IPS-18a (cell line): ENCODE measurements at regions not wholly inside any gene's neighbourhood (a gene's known extent, or its start where the extent isn't known, plus 50 kb on each side); places are given as distances from the start of the nearest gene placed in this dataset.
"Not testable (repeated sequence)": the region's sequence is repeated elsewhere in the genome, so short reads cannot be mapped to it uniquely, and the experiment has no call there.

ENCODE experiments used
- H3K27ac ChIP-seq: one replicate; pipeline ENCODE4 v1.5.1; 2013; ENCODE audit warnings: low read length
- H3K27me3 ChIP-seq: one replicate; pipeline ENCODE4 v1.6.1; 2013; ENCODE audit warnings: mild to moderate bottlenecking, low read length; ENCODE audit not compliant: control insufficient read depth, insufficient read depth
- H3K36me3 ChIP-seq: one replicate; pipeline ENCODE4 v1.6.1; 2013; ENCODE audit warnings: low read depth, low read length; ENCODE audit not compliant: control insufficient read depth
- H3K4me1 ChIP-seq: one replicate; pipeline ENCODE4 v1.6.1; 2013; ENCODE audit warnings: low read depth, low read length; ENCODE audit not compliant: control insufficient read depth
- H3K4me3 ChIP-seq: one replicate; pipeline ENCODE4 v1.5.1; 2013; ENCODE audit warnings: low read length
- H3K9ac ChIP-seq: one replicate; pipeline ENCODE4 v1.6.1; 2013; ENCODE audit warnings: mild to moderate bottlenecking, low read length, moderate library complexity
- H3K9me3 ChIP-seq: one replicate; pipeline ENCODE4 v1.6.1; 2013; ENCODE audit warnings: low read depth, low read length; ENCODE audit not compliant: control insufficient read depth

DNA sequence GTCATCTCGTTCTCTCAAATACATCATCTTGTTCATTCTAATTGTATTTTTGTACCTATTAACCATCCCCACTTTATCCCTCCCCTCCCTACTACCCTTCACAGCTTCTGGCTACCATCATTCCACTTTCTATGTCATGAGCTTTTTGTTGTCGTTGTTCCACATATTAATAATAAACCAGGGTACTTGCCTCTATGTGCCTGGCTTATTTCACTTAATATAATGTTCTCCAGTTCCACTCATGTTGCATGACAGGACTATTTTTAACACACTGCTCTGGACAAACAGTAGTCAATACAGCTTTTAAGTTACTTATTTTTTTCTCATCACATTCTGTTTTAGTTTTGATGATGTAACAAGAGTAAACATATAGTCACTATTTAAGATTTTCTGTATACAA lies 872.3 kb downstream of the SLITRK1 start:
- H3K27me3 ChIP-seq, result no peaks in the 10 kb centered on the region
- H3K27ac ChIP-seq, result no peak overlapping the region
- H3K9ac ChIP-seq, result no peak overlapping the region
- H3K4me1 ChIP-seq, result no peaks in the 10 kb centered on the region
- no peaks in the 10 kb centered on the region for H3K9me3 ChIP-seq
- no peaks in the 10 kb centered on the region for H3K36me3 ChIP-seq
- no peak overlapping the region for H3K4me3 ChIP-seq

DNA sequence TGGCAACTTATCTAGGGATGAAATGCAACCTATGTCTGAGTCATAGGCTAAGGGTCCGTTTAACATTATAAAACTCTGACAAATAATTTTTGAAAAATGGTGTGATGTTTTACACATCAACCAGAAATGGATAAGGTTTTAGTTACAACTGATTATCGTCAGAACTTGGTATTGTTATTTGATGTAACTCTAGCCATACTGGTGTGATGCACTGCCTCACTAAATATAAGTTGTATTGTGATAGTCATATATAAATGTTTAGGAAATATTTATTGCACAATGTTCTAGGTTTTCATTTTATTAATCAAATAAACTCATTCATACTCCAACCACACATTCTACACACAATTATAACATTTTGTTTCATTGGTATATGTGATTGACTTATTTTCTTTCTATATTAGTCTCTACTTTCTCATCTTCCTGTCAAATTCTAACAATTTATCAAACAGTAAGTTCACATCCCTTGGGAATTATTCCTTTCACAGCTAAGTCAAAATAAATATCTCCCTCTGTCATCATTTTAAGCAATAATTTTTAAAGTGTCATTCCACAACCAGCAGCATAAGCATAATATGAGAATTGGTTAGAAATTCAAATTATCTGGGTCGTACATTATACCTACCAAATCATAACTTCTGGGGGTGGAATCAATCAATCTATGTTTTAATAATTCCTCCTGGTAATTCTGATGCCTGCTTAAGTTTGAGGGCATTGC lies 873.9 kb downstream of the SLITRK1 start:
- no peaks in the 10 kb centered on the region for H3K27me3 ChIP-seq
- H3K4me3 ChIP-seq, result no peak overlapping the region
- no peak overlapping the region for H3K9ac ChIP-seq
- no peak overlapping the region for H3K27ac ChIP-seq
- H3K4me1 ChIP-seq, result no peaks in the 10 kb centered on the region
- H3K36me3 ChIP-seq, result no peaks in the 10 kb centered on the region
- H3K9me3 ChIP-seq, result no peaks in the 10 kb centered on the region

DNA sequence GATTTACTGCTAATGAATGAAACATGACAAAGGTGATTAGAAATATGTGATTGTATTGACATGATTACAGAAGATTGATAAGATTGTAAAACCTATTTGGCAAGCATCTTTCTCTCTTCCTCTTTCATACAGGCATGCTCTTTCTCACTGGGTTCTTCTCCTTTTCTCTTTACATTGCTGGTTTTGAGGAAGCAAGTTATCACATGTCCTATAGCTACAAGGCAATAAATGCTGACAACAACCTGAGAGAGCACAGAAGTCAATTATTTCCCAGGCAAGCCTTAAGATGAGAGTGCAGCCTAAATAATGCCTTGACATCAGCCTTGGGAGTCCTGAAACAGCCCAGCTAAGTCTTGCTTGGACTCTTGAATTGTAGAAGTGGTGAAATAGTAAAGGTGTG lies 875.0 kb downstream of the SLITRK1 start:
- H3K36me3 ChIP-seq, result no peaks in the 10 kb centered on the region
- no peak overlapping the region for H3K4me3 ChIP-seq
- no peak overlapping the region for H3K9ac ChIP-seq
- H3K4me1 ChIP-seq, result no peaks in the 10 kb centered on the region
- H3K9me3 ChIP-seq, result no peaks in the 10 kb centered on the region
- H3K27ac ChIP-seq, result no peak overlapping the region
- no peaks in the 10 kb centered on the region for H3K27me3 ChIP-seq

DNA sequence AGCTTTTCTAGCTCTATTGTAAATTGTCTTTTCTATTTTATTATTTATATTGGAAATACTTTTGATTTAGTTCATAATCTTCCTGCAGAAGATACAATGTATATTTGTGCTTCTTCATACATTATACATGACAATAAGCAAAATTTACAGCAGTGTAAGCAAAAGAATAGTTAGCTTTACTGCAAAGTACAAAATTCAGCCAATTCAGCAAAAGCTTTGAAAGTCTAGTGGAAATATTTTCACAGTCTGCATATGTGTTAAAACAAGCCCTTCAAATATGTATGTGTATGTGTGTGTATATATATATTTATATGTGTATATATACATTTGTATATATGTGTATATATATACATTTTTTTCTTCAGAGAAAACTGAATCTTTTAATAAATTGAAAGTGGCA lies 879.1 kb downstream of the SLITRK1 start:
- no peak overlapping the region for H3K27ac ChIP-seq
- H3K9me3 ChIP-seq, result no peaks in the 10 kb centered on the region
- no peak overlapping the region for H3K9ac ChIP-seq
- H3K4me1 ChIP-seq, result no peaks in the 10 kb centered on the region
- no peak overlapping the region for H3K4me3 ChIP-seq
- no peaks in the 10 kb centered on the region for H3K36me3 ChIP-seq
- H3K27me3 ChIP-seq, result no peaks in the 10 kb centered on the region

DNA sequence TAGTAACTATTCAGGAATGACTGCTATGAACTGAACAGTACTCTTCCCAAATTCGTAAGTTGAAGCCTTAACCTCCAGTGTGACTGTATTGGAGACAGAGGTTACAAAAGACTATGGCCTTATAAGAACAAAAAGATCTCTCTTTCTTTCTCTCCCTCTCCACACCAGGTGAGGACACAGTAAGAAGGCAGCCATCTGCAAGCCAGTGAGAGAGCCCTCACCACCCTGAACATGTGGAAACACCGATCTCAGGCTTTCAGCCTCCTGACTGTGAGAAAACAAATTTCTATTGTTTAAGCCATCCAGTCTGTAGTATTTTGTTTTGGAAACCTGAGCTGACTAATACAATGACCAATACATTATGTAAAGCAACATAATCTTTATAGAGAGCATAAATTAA lies 888.9 kb downstream of the SLITRK1 start:
- Histone ChIP-seq H3K27me3 (no peaks in the 10 kb centered on the region), H3K36me3 (no peaks in the 10 kb centered on the region), H3K27ac (no peak overlapping the region), H3K4me3 (no peak overlapping the region), H3K4me1 (no peaks in the 10 kb centered on the region), H3K9me3 (no peaks in the 10 kb centered on the region), H3K9ac (no peak overlapping the region)

DNA sequence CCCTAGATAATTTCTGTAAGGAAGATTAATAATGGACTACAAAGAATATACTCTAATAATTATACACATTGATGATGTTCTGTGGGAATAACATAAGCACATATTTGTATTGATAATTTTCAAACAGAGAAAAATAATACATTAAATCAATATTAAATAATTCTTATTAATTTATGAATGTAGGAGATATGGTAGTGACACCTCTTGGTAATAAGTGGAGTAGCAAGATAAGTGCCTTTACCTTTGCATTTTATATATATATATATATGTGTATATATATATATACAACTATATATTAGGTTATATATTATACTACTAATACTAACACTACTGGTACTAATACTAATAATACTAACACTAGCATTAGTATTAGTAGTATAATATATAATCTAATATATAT lies 905.8 kb downstream of the SLITRK1 start:
- Histone ChIP-seq H3K9me3 (no peaks in the 10 kb centered on the region), H3K9ac (no peak overlapping the region), H3K4me1 (no peaks in the 10 kb centered on the region), H3K4me3 (no peak overlapping the region), H3K27me3 (no peaks in the 10 kb centered on the region), H3K27ac (no peak overlapping the region), H3K36me3 (no peaks in the 10 kb centered on the region)

DNA sequence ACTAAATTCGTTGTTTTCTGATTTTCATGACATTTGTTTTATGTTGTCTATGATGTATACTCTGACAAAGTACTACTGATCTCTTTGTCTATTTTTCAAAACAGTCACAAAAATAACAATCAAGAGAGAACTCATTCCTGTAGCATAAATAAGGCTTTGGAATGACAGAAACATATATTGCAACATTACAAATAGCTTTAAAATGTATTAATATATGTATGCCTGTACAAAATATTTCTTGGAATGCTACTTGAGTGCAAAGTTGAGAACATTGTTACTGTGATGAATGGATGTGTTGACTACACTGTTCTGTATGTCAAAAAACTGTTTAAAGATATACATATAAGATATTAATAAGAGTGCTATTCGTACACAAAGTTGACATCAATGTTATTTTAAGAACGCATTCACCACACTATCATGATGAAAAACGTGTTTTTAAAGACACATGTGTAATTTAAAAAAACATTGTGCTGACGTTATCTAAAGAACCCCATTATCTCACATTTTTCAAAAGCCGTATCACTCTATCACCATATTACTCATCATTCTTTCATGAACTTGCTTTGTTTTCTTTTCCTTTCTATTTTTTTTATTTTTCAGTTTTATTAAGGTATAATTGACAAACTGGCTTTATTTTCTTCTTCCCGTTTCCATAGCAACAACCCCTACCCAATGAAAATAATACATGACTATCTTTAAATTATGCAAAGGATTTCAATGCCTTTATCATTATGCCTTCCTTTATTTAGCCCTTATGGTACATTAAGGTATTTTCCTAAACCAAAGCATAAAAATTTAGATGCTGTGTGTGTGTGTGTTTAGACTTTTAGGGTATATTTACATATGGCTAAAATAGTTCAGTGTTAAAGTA lies 918.8 kb downstream of the SLITRK1 start:
- Histone ChIP-seq H3K9ac (no peak overlapping the region), H3K4me1 (no peaks in the 10 kb centered on the region), H3K4me3 (no peak overlapping the region), H3K9me3 (no peaks in the 10 kb centered on the region), H3K36me3 (no peaks in the 10 kb centered on the region), H3K27ac (no peak overlapping the region), H3K27me3 (no peaks in the 10 kb centered on the region)

DNA sequence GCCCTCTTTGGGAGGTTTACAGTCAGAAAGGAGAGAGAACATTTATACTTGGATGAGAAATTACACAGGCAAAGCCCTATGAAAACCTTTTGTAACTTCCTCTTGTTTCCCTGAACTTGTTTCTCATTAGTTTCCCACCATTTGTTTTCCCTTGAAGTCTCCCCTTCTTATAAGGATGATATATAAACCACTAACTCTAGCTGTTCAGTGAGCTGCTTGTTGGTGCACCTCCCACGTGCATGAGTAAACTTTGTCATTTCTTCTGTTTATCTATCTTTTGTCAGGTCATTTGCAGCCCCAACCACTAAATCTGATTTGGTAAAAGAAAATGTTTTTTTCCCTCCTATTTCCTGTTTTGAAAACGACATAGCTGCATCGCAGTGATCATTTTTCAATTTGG lies 919.9 kb downstream of the SLITRK1 start:
- Histone ChIP-seq H3K27ac (no peak overlapping the region), H3K9ac (no peak overlapping the region), H3K36me3 (no peaks in the 10 kb centered on the region), H3K27me3 (no peaks in the 10 kb centered on the region), H3K4me3 (no peak overlapping the region), H3K9me3 (no peaks in the 10 kb centered on the region), H3K4me1 (no peaks in the 10 kb centered on the region)

DNA sequence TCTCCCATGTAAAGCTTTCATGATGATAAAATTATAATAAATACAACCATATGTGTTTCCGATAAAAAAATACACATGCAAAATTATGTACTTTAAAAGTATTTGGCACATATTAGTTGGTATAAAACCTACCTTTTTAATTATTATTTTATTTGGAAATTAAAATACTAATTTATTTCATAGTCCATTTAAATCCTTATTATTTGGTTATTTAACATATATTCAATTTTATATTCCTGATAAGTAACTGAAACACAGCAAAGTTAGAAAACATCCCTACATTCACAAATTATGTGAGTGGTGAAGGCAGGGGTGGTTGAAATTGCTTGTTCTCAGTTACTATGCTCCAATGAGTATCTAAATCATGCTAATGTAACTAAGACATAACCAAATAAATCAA lies 920.5 kb downstream of the SLITRK1 start:
- H3K9me3 ChIP-seq, result no peaks in the 10 kb centered on the region
- no peaks in the 10 kb centered on the region for H3K4me1 ChIP-seq

DNA sequence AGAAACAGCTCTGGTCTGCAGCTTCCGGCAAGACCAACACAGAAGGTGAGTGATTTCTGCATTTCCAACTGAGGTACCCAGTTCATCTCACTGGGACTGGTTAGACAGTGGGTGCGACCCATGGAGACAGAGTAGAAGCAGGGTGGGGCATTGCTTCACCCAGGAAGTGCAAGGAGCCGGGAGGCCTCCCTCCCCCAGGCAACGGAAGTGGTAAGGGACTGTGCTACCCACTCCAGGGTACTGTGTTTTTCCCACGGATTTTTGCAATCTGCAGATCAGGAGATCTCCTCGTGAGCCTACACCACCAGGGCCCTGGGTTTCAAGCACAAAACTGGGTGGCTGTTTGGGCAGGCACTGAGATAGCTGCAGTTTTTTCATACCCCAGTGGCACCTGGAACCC lies 929.9 kb downstream of the SLITRK1 start:
- not testable (repeated sequence) for H3K9ac ChIP-seq, H3K4me3 ChIP-seq, H3K27ac ChIP-seq, H3K36me3 ChIP-seq, H3K4me1 ChIP-seq, H3K9me3 ChIP-seq, H3K27me3 ChIP-seq

More for the DNA sequence above, 920.5 kb downstream of the SLITRK1 start:
- H3K9ac ChIP-seq, result no peak overlapping the region
- no peaks in the 10 kb centered on the region for H3K36me3 ChIP-seq
- no peaks in the 10 kb centered on the region for H3K27me3 ChIP-seq
- no peak overlapping the region for H3K4me3 ChIP-seq
- H3K27ac ChIP-seq, result no peak overlapping the region

DNA sequence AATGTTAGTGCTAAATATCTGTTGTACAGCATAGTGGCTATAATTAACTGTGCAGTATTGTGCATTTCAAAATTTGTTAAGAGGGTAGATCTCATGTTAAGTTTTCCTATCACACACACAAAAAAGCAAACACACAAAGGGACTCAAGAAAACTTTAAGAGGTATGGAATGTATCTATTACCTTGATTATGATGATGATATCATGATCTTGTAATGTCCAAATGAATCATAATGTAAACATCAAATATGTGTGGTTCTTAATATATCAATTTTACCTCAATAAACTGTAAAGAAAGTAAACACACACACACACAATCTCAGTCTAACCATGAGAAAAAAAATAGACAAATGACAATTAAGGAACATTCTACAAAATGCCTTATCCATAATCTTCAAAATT lies 934.6 kb downstream of the SLITRK1 start:
- Histone ChIP-seq H3K36me3 (no peaks in the 10 kb centered on the region), H3K27me3 (no peaks in the 10 kb centered on the region), H3K4me1 (no peaks in the 10 kb centered on the region), H3K4me3 (no peak overlapping the region), H3K9me3 (no peaks in the 10 kb centered on the region), H3K27ac (no peak overlapping the region), H3K9ac (no peak overlapping the region)

DNA sequence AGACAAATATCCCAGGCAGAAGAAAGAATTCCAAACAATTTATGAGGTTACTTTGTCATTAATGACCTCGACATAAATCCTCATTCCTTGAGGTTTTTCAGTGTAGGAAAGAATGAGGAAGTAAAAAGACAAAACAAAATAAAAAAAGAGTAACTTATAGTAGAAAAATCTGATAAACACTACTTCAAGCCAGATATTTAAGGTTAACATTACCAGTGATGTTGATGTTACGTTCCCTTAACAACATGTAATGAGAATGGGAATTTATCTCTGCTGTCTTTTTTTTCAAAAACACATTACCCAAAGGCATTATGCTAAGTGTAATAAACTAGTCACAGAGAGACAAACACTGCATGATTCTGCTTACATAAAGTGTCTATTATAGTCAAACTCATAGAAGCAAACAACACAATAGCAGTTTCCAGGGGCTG lies 935.1 kb downstream of the SLITRK1 start:
- H3K4me1 ChIP-seq, result no peaks in the 10 kb centered on the region
- no peak overlapping the region for H3K4me3 ChIP-seq
- no peak overlapping the region for H3K27ac ChIP-seq
- no peaks in the 10 kb centered on the region for H3K9me3 ChIP-seq
- H3K9ac ChIP-seq, result no peak overlapping the region
- H3K36me3 ChIP-seq, result no peaks in the 10 kb centered on the region
- no peaks in the 10 kb centered on the region for H3K27me3 ChIP-seq
